ENCODE measurements at regions not wholly inside any gene's neighbourhood (a gene's known extent, or its start where the extent isn't known, plus 50 kb on each side); places are given as distances from the start of the nearest gene placed in this dataset.

DNA sequence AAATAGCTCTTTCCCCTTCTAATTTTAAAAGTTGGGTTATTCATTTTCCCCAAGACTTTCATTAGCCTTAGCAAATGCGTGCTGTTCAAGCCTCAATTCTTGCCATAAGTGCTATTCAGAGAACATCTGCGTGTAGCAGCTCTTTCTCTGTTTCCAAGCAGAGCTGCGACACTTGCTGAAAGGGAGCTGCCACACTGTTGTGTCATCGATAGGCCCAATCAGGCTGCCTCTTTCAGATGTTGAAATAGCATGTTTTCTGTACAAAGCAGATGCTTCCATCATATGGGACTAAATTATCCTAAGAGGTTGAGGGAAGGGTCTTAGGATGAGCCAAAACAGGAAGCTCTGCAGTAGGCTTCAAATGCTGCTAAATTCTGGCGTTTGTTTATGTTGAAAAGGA is 220.9 kb upstream of the CDC14C start:
- FAIRE-seq: no peak

DNA sequence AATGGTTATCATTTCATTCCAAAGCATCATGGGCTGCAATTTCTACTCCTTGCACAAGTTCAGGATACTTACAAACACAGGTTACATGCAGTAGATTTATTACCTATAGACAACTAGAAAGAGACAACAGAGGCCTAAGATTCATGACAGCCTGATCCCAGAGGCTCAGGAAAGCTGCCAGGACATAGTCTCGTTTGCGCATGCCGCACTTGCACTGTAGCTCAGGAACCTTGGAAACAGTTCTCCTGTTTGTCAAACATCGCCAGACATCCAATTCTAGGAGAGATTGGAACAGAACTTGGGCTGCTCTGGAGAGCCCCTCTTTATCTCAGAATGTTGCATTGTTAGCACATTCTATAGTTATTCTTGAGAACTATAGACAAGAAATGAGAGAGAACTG is 216.2 kb upstream of the CDC14C start:
- no peak for FAIRE-seq

DNA sequence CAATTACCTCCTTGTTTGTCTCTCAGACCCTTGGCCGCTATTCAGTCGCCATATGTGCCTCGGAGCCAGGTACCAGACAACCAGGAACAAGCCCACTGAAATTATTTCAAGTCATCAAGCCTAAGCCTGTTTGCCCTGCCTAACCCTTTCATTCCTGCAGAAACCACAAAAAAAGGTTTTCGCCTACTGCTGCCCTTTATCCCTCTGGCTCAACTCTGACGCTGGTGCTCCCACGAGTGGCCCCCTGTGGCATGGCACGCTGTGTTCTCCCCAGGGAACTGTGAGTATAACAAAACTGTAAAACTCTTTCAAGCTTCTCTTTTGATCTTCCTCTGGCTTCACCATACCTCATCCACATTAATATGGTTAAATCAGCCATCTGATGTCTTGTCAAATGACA is 215.7 kb upstream of the CDC14C start:
- FAIRE-seq: no peak

DNA sequence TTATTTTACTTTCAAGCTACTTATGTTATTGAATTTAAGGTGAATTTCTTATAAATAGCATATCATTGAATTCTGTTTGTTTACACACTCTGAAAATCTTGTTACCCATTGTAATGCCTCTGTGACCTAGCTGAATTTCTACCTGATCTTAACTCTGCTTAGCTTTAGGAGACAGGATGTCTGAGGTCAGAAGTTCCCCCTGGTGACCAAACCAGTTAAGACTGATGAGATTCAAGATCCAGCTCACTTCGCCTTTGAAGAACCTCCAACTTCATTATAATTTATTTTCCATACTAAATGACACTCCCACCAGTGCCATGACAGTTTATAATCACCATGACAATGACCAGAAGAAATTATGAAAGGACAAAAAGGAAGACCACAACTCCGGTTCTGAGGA is 213.4 kb upstream of the CDC14C start:
- no peak for FAIRE-seq

DNA sequence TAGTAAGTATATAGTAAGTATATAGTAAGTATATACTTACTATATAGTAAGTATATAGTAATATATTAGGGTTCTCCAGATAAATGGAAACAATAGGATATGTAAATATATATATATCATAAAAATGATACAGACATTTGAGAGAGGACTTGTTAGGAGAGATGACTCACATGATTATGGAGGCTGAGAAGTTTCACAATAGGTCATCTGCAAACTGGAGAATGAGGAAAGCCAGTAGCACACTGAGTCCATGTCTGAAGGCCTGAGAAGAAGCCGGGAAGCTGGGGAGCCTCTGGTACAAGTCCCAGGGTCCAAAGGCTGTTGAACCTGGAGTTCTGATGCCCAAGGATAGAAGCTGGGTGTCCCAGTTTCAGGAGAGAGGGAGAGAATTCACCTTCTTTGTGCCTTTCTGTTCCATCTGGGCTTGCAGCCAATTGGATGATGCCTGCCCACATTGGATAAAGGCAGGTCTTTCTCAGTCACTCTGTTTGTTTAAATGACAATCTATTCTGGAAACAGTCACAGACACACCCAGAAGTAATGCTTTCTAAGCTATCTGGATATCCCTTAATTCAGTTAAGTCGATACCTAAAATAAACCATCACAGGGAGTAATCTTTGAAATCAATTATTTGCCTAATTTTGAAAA is 205.5 kb upstream of the CDC14C start:
- peak; percentile 94 for FAIRE-seq

DNA sequence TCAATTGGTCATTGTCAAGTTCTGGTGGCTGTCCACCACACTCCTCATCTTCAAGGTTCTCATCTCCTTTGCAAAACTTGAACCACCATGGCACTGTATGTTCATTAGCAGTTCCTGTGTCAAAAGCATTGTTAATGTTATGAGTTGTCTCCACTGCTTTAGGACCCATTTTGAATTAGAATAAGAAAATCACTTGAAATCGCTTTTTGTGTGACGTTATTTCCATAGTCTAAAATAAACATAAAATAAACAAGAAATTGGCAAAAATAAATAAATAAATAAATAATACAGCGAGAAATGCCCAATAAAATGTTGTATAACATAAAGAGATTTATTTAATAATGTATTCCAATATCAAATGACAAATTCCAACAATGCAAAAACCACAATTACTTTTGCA is 195.5 kb upstream of the CDC14C start:
- FAIRE-seq: no peak

DNA sequence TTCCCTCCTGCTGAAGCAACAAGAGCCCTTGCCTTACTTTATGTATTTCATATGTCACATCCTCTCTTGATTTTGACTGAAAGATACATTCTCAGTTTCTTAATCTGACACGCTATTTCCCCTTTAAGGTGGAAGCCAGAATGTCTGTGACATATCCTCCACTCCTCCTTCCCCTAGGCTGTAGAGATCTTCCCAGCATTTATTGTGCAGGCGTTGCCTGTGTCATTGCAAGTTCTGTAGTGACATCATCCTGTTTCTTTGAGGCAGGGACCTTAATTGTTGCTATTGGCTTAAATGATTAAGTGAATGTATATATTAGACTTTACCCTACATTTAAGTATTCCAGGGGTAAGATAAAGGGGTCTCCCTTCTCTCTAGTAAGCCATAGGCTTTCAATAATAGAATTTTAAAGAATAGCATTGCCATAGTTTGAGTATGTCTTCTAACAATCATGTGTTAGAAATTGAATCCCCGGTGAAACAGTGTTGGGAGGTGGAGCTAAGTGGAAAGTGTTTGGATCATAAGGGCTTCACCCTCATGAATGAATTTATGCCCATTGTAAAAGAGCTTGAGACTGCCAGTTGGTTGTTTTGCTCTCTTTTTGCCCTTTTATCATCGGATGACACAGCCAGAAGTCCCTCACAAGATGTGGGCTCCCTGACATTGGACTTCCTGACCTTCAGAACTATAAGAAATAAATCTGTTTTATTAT is 189.5 kb upstream of the CDC14C start:
- FAIRE-seq: no peak

DNA sequence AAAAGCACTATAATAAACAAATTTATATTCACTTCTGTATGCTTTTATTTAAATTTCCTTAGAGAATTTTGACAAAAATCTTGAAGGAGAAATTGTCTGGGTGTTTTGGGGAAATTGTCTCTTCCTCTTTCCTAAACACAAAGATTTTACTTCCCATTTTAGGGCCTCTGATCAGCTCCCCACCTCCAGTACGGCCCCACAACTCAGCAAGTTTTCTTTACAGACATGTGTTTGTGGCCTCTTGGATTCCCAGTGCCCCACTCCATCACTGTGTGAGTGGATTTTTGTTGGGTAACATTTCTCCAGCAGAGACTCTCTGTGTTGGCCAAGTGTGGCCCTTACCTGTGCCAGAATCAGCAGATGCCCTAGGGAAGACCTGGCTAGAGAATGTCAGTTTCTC is 182.8 kb upstream of the CDC14C start:
- FAIRE-seq: no peak

DNA sequence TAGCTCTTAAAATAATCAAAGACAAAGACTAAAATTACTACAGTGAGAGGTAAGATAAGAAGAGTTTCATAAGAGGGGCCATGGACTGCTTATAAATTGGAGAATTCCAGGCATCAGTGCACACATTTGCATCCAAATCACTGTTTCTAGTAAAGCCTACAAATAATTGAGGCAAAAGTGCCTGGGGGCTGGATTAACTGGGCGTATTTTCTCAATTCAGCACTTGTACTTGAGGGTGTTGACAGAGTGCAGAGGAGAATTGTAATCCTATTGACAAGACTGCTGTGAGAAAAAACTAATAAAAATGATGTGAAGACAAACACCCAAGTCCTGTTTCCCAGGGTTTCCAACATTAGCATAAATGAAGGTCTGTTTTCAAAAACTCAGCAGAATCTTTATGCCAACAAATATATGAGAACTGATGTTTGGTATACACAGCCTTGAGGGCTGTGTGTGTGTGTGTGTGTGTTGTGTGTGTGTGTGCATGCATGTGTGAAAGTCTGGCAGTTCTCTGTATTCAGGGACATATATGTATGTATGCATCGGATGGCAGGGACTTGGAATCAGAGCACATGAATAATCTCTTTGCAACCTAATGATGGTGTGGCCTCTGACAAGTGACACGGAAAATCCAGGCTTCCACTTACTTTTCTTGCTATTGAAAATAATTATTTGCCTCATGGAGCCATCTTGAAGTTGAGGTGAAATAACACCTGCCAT is 182.1 kb upstream of the CDC14C start:
- FAIRE-seq: no peak

DNA sequence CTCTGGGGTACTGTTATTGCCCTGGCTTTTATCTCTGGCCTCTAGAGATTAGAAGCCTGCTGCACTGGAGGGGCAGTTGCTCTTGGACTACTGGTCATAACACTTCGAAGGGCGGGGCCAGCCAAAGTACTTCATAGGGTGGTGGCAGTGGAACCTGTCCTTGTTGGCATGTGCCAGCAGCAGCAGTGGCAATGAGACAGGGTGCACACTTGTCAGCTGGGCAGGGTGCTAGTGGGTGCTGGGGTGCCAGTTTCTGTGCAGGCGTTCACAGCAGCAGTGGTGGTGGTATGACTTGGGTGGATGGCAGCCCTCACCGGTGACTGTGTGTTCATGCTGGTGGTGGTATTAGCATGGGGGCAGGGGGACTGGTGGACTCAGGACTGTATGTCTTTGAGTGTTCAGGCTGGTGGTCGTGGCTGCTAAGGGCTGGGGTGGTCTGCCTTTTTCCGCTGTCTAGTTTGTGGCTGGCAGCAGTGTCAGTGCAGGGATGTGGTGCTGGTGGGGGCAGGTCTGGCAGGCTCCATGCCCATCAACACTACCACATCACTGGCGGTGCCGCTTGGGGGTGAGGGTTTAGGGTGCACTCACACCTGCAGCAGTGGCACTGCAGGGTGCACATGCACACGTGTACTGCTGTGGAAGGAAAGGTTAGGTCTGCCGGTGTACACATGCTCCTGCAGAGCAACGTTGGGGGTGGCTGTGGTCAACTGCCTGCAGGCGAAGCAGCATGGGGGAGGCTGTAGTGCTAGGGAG is 176.1 kb upstream of the CDC14C start:
- no peak for FAIRE-seq

DNA sequence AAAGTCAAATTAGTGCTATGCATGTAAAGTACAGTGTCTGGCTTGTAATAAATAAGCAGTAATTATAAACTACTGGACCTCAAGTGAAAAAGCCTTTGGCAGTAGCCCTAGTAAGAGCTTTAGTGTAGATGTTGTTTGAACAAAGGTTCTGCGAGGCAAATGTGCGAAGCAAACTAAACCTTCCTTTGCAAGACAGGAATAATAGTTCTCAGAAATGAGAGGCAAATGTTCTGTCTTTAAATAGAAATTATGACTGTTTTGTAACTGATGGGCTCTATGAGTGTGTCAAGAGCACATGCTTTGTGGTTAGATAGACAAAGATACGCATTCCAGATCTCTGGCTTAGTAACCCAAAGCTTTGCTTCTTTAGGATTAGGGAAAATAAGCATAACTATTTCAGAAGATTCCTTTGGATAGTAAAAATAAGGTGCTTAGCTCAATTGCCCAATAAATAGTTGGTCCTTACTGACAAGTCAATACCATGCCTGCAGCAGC is 169.2 kb upstream of the CDC14C start:
- FAIRE-seq: no peak

DNA sequence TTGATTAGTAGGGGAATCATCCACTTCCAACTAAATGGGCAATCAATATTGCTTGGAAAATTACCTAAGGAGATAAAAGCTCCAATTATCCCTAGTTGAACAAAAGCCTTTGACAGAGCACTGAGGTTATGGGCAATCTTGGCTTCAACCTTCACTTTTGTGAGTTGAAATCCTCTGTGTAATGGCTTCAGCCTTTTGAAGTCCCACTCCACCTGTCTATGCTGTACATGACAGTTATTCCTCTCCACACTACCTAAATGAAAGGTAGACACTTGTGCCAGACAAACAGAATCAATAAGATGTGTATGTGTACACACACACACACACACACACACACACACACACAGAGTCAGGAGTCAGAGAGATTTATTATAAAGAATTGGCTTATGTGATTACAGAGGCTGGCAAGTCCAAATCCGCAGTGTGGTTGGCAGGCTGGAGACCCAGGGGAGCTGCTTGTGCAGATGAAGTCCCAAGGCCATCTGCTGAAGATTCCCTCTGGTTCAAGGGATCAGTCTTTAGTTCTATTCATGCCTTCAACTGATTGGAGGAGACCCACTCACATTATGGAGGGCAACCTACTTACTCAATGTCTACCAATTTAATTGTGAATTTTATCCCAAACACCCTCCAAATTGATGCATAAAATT is 164.8 kb upstream of the CDC14C start:
- no peak for FAIRE-seq

DNA sequence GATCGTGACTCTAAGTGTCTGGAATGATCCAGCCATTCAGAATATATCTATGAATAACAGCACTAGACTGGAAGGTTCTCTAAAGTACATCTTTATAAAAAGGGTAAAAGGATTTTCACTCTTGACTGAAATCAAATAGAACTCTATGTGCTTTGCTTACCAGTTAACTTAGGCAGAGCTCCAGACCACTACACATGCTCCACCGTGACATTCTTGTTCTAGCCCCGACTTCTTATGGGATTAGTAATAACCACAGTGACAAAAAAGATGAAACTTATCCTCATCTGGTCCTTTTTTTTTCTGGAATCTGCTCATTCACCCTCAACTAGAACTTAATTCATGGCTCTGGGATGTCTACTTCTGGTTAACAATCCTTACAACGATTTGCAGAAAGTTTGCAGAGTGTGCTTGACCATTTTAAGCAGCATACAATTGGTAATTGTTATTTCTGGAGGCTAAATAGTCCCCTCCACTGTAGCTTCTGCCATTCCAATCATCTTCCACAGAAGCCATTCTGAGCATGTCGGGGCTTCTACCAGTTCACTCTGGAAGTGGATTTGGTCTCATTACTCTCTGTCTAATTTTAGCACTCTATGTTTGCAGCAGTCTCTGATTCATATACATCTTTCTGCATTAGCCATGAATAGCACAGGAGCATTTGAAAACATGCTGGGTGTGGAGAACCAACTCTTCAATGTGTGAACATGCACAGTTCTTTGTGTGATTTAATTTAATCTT is 163.7 kb upstream of the CDC14C start:
- no peak for FAIRE-seq

DNA sequence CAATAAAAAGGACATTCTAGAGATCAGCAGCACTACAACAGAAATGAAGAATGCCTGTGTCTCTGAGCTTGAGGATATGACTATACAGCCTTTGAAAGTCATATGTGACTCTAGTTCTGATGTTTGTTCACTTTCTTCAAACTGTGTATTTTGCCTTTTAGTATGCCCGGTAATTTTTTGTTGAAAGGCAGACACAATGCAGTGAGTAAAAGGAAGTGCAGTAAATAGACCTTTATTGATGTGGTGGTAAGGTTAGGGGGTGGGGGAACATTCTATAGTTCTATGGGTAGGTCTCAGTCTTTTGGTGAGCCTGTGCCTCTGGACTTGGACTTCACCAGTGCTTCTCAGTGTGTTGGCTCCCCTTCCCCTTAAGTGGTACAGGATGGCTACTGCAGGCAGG is 143.5 kb upstream of the CDC14C start:
- no peak for FAIRE-seq

DNA sequence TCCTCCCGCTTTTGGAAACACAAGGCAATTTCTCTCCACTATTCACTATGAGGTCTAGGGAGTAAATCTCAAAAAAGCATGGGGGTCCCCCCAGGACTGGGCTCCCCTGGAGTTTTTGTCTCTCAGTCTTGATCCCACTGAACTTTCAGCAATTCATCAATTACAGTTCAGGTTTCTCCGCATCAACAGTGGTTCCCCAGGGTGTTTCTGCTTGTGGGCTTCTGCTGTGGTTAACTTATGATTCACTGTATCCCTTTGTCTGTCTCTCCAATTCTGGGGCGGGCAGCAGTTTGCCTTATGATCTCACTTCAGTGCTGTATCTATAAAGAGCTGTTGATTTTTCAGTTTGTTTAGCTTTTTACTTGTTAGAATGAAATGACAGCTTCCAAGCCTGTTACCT is 142.6 kb upstream of the CDC14C start:
- no peak for FAIRE-seq

DNA sequence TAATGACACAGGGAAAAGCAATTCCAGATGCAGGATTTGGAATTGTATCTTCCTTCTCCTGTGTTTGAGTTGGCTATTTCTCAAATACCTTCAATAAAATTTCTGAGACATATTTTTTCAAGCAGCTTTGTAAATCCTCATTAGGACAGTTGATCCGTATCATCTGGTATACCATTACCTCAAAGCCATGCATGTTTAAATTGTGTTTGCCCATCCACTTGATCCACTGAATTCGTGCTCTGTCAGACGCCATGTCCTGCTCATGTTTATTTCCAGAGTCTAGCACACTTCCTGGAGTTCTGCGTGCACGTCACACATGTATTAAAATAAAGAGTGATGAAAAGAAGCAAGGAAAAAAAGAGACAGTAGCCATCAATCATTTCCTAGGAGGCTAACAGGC is 141.8 kb upstream of the CDC14C start:
- no peak for FAIRE-seq

DNA sequence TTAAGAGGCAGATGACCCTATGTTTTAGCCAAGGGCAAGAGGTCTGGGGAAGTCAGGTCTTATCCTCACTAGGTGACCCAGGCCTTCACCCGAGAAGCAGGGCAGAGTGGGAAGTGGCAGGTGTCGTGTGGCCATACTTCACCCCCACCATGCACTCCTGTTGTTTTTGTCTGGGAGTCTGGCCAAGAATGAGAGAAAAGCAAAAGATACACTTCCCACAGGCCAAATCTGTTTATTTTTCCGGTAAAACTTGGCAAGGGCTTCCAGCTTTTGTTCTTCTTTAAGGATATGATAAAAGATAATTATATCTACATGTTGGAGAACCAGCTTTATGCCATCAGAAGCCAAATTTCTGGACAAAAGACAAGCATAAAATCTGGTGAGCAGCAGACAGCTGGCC is 137.4 kb upstream of the CDC14C start:
- FAIRE-seq: no peak

DNA sequence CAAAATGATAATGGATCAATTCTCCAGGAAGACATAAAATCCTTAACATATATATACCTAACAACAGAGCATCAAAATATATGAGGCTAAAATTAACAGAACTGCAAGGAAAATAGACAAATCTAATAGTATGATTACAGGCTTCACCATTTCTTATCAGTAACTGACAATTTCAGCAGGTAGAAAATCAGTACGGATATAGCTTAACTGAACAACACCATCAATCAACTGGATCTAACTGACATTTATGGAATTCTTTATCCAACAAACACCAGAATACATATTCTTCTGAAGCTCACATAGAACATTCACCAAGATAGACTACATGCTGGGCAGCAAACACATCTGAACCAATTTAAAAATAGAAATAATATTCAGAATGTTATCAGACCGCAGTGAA is 121.1 kb upstream of the CDC14C start:
- FAIRE-seq: no peak

DNA sequence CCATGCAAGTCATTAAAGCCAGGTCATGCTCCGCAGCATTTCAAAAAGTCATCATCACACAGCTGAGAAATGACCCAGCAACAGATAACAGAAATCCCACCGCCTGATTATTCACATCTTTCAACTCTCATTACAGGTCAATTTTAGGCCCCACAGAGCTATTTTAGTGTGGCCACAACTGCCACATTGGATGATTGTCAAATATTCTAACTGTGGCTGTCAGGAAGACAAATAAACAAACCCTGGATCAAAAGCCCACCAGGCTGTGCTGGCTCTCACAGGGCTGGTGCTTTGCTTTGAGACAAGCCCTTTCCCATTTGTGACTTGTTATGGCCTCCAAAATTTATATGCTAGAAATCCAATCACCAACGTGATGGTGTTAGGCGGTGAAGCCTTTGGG is 117.6 kb upstream of the CDC14C start:
- FAIRE-seq: no peak

DNA sequence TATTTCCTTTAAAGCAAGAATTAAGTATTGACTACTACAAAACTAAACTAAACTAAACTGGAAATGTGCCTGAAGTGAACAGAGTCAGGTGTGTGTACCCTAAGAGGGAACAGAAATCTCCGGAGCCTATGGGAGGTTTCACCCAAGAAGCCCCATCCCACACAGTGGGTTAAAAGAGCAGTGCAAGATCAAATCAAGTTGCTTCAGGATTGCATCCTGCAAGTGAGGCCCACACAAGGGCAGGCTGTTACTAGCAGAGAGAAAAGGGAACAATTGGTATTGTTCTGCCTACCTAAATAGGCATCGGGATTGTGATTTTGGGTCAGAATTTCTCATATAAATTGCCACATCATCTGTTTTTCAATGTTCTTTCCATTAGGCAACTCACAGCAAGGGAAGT is 113.3 kb upstream of the CDC14C start:
- no peak for FAIRE-seq

DNA sequence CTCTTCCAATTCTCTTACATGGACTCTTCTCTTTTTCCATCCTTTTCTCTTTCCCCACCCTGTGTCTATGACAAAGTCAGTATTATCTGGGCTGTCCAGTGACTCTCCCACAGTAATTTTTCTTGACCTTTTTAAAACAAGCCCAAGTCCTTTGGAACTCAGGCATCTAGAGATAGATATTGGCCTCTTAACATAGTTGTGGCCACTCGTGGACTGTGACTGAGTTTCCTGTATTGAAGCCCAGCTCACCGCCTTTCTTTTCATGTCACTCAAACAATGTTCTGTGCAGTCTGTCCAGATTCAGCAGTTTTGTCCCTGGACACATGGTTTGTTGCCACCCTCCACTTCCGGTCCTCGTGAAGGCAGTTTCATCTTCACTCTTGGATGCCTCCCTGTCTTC is 110.9 kb upstream of the CDC14C start:
- FAIRE-seq: no peak

DNA sequence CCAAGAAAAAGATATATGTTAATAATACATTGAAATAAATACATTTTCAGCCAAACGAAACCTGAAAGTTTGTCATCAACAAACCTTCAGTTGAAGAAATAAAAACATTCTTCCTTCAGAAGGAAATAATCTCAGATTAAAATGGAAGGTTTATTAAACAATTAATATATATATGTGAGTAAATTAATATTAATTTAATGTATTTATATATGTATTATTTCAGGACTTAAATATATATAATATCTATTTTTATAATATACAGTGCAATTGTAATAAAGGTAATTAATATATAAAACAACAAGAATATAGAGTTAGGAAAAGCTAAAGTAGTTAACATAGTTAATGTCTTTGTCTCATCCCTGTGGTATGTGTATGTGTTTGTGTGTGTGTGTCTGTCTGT is 102.2 kb upstream of the CDC14C start:
- FAIRE-seq: no peak

Measured in colon (tissue), 2 donors.